ENCODE measurements at regions not wholly inside any gene's neighbourhood (a gene's known extent, or its start where the extent isn't known, plus 50 kb on each side); places are given as distances from the start of the nearest gene placed in this dataset.

GRCh38 chr12:66049538-66050282 lies 80.8 kb downstream of the LLPH start:
- Mint-ChIP-seq H3K27ac (no peak overlapping the region), H3K4me1 (peaks cover 25% of the 10 kb centered on the region), H3K9me3 (no peaks in the 10 kb centered on the region)

GRCh38 chr12:66048835-66049537 lies 81.6 kb downstream of the LLPH start:
- Mint-ChIP-seq H3K27ac (no peak overlapping the region), H3K4me1 (peaks cover 25% of the 10 kb centered on the region), H3K9me3 (no peaks in the 10 kb centered on the region), H3K36me3 (ENCODE audit: low read depth) (no peaks in the 10 kb centered on the region), H3K4me3 (no peak overlapping the region), H3K27me3 (ENCODE audit: insufficient read depth) (peaks cover 38% of the 10 kb centered on the region)
- peaks cover 17% of the 10 kb centered on the region for H3K4me1 ChIP-seq (ENCODE audit: control insufficient read depth, insufficient read depth, low read length)
- no peaks in the 10 kb centered on the region for H3K9me3 ChIP-seq (ENCODE audit: control insufficient read depth, low read length)
- no peak for TF ChIP-seq CTCF (conservative IDR thresholded peaks at IDR 0.05)
- no peaks in the 10 kb centered on the region for H3K36me3 ChIP-seq (ENCODE audit: control insufficient read depth, insufficient read depth, low read length)
- H3K4me3 ChIP-seq (ENCODE audit: low read length) = no peak overlapping the region
- no peak overlapping the region for H3K9ac ChIP-seq (ENCODE audit: extremely low read depth, low read length, poor library complexity, severe bottlenecking)
- DNase-seq = no peak
- WGBS, 2 experiments (ENCODE audit: insufficient coverage in 1 of 2, insufficient read length in 1 of 2) = 90 to 92% methylated on average over 9 of the region's 9 CpGs
- H3K27ac ChIP-seq (ENCODE audit: low read depth, low read length) = no peak overlapping the region
- peaks cover 49% of the 10 kb centered on the region for H3K27me3 ChIP-seq (ENCODE audit: control insufficient read depth, insufficient read depth, low read length, poor library complexity, severe bottlenecking)

More at GRCh38 chr12:66049538-66050282, 80.8 kb downstream of the LLPH start:
- no peak overlapping the region for H3K4me3 Mint-ChIP-seq
- Histone ChIP-seq H3K4me3 (ENCODE audit: low read length) (no peak overlapping the region), H3K9me3 (ENCODE audit: control insufficient read depth, low read length) (no peaks in the 10 kb centered on the region), H3K27me3 (ENCODE audit: control insufficient read depth, insufficient read depth, low read length, poor library complexity, severe bottlenecking) (peaks cover 42% of the 10 kb centered on the region), H3K4me1 (ENCODE audit: control insufficient read depth, insufficient read depth, low read length) (peaks cover 17% of the 10 kb centered on the region), H3K9ac (ENCODE audit: extremely low read depth, low read length, poor library complexity, severe bottlenecking) (no peak overlapping the region), H3K27ac (ENCODE audit: low read depth, low read length) (no peak overlapping the region), H3K36me3 (ENCODE audit: control insufficient read depth, insufficient read depth, low read length) (no peaks in the 10 kb centered on the region)
- DNase-seq = no peak
- no peaks in the 10 kb centered on the region for H3K36me3 Mint-ChIP-seq (ENCODE audit: low read depth)
- peaks cover 33% of the 10 kb centered on the region for H3K27me3 Mint-ChIP-seq (ENCODE audit: insufficient read depth)
- TF ChIP-seq CTCF (conservative IDR thresholded peaks at IDR 0.05) = no peak

GRCh38 chr12:66048218-66048834 lies 82.2 kb downstream of the LLPH start:
- TF ChIP-seq CTCF (conservative IDR thresholded peaks at IDR 0.05) = no peak
- Mint-ChIP-seq H3K4me1 (peaks cover 21% of the 10 kb centered on the region), H3K27me3 (ENCODE audit: insufficient read depth) (peaks cover 42% of the 10 kb centered on the region), H3K36me3 (ENCODE audit: low read depth) (no peaks in the 10 kb centered on the region), H3K9me3 (no peaks in the 10 kb centered on the region), H3K4me3 (no peak overlapping the region), H3K27ac (no peak overlapping the region)
- Histone ChIP-seq H3K27me3 (ENCODE audit: control insufficient read depth, insufficient read depth, low read length, poor library complexity, severe bottlenecking) (peaks cover 56% of the 10 kb centered on the region), H3K4me1 (ENCODE audit: control insufficient read depth, insufficient read depth, low read length) (peaks cover 17% of the 10 kb centered on the region), H3K9me3 (ENCODE audit: control insufficient read depth, low read length) (no peaks in the 10 kb centered on the region), H3K9ac (ENCODE audit: extremely low read depth, low read length, poor library complexity, severe bottlenecking) (no peak overlapping the region), H3K27ac (ENCODE audit: low read depth, low read length) (no peak overlapping the region), H3K4me3 (ENCODE audit: low read length) (no peak overlapping the region), H3K36me3 (ENCODE audit: control insufficient read depth, insufficient read depth, low read length) (no peaks in the 10 kb centered on the region)
- WGBS, 2 experiments (ENCODE audit: insufficient coverage in 1 of 2, insufficient read length in 1 of 2) = 96 to 98% methylated on average over 6 to 8 of the region's 8 CpGs
- no peak for DNase-seq

Measured in endodermal cell (in vitro differentiated cells).